SHP77 (cell line): ENCODE measurements at regions not wholly inside any gene's neighbourhood (a gene's known extent, or its start where the extent isn't known, plus 50 kb on each side); places are given as distances from the start of the nearest gene placed in this dataset.

Experiments used
- DNase-seq, 2 experiments: peaks; one replicate each; lab custom pipeline; 2025; lab: John Stamatoyannopoulos, UW

DNA sequence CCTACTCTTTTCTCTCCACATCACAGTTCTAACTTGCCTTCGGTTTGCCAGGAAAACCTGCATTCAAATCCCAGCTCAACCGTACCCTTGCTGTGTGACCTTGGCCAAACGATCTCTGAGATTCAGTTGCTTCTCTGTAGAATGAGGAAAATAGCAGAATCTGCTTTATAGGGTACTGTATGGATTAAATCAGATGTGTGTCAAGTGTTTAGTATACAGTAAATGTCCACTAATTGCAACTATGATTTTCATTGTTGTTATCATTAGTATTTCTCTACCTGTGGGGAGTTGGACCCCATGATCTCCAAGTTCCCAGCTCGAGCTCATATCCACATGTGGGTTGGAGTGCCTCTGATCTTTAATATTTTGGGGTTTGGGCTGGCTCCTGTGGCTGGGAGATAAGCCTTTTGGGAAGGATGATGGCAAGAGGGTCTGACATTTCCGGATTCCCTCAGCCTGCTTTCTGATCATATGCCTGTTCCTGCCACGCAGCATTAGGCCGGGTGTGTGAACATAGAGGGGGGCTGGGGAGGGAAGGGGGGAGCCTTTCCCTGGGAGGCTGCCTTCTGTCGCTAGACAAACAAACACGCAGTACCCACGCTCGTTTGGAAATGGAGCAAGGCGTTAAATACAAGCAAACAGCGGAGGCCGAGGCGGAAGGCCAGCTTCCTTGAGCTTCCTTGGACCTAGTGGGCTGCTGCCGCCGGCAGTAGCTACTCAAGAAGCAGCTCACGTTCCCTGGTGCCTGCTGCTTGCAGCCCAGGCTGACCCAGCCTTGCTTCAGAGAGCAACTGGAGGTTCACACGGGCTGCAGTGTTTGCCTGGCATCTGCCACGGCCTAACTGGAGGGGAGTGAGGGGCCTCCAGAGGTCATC, 213.5 kb upstream of the LHX5 start:
- DNase-seq = peak; percentile 32 to 33

DNA sequence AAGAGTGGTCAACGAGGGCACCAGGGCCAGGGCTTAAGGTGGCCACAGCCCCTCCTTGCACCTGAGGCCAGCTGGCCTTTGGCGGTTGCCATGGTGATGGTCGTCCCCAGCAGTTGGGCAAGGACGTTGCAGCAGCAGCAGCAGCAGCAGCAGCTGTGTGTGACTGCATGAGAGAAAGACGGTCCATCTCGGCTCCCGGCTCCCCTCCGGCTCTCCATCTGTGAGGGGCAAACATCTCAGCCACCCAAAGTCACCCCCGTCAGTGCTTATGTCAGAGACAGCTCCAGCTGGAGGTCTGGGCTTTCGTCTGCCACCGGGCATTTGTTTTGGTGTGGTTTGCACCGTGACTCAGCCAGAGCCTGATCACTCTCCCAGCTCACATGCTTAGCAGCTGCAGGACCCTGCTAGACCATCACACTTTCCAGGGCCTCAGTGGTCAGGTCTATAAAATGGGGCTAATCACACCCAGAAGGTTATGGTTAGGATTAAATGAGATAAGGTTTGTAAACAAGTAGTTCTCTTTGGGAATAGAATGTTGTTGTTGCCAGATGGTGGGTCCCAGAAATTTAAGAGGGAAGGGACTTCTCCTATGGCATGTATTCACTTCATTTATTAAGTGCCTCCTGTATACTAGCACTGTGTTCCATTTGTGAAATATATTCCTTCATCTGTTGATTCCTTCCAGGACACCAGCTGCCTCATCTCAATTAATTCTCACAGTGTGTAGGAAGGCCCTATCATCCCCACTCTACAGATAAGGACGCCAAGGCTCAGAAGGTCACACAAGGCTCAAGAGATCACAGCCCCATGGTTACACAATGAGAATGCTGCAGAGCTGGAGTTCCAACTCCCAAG, 212.6 kb upstream of the LHX5 start:
- DNase-seq = peak; percentile 91 to 96

DNA sequence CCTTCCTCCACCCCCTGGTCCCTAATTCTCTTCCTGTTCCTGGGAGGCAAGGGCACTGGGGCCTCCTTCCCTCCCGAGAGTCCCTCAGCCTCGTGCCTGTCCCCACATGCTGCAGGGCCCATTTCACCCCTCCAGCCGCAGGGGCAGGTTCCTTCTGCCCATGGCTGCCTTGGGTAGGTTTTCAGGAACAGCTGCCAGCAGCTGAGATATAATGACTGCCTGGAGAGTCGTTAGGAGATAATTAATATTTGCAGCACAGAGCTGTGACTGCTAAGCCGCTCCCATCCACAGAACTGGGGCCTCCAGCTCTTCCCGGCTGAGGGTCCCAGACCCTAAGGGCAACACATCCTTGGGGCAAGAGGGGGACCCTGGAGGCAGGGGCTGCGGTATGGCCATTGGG, 211.9 kb upstream of the LHX5 start:
- DNase-seq = peak; percentile 23 to 41

DNA sequence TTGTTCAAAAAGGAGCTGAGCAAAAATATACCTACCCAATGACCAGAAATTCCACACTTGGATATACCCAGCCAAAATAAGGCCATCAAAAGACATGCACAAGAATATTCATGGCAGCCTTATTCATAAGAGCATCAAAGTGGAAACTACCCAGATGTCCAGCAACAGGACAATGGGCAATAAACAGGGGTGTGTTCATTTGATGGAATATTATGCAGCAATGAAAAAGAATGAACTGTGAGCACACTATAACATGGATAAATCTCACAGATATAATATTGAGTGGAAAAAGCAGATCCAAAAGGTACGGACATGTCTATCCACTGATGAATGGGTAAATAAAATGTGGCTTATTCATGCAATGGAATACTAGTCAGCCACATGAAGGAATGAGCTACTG, 209.2 kb upstream of the LHX5 start:
- no peak for DNase-seq

DNA sequence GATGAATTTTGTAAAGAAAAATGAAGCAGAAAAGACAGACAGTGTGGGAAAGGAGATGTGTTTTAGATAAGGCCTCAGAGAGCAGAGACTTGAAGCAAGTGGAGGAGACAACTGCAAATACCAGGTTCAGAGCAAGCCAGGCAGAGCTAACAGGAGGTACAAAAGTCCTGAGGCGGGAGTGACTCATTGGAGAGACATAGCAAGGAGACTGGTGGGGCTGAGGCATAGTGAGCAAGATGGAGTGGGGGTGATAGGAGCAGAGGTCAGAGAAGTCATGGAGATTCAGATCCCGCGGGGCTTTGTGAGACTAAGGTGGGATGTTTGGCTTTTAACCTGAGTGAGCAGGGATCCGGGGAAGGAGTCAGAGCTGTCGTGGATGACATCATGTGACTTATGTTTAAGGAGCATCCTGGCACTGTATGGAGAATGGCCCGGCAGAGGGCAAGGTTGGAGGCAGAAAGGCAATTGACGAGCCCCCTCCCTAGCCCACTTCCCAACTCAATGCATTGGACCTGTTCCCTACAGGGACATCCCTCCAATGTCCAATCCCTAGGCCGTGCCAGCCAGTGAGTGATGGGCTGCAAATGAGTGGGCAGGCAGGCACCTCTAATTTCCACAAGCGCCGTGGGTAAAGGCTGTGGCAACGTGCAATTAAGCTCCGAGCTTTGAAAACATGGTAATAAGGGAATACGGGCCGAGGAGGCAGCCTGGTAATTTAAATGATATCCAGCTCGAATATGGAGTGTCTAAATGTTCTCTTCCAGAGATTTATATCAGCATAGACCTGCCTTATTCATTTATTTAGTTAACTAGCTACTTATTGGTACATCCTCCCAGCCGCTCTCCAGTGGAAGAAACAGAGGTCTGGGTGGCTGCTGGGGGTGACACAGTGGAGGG, 206.8 kb upstream of the LHX5 start:
- DNase-seq = no peak

DNA sequence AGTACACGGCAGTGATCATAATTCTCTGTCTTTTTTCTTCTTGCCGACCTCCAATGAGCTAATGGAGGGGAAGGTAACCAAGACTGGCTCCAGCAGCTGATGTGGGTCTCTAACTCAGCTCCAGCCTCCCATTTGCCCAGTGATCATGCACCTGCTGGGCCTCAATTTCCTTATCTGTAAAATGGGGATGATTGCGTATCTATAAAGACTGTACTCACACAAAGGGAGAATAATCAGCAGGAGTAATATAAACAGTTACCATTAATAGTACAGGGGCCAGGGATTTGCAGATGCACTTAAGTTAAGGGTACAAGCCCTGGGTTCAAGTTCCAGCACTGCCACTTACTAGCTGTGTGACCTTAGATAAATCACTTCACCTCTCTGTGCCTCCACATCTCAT, 204.9 kb upstream of the LHX5 start:
- DNase-seq = no peak

DNA sequence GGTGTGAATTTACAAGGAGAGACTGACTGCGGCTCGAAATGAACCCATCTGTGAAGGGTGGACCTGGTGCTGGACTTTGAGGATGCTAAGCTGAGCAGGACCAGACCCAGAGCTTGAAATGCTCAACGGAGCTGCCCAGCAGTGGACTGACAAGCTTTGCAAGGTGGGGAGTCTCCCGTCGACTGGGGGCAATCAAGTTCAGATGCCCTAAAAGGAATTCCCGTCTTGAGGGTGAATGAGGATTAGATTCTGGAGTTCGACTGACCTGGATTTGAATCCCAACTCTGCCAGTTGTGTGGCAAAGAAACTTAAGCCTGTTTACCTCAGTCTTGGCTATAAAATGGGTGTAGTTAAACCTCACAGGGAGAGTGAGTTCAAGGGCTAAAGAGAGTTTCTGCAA, 204.4 kb upstream of the LHX5 start:
- no peak for DNase-seq

DNA sequence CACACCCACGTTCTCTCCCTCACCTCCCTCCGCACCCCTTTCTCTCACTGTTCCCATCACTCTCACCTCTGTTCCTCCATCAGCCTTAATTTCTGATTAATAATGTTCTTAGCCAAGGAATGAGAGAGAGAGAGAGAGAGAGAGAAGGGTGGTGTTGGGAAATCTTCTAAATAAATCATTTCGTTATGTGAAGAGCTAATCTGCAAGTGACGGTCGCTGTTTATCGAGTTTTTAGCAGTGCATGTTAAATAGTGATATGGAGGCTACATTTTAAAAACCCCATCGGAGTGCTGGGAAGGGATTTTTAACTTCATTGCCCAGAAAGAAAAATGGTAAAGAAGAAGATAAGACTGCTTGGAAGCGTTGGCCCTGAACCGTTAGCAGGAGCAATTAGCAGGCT, 203.3 kb upstream of the LHX5 start:
- DNase-seq = no peak

DNA sequence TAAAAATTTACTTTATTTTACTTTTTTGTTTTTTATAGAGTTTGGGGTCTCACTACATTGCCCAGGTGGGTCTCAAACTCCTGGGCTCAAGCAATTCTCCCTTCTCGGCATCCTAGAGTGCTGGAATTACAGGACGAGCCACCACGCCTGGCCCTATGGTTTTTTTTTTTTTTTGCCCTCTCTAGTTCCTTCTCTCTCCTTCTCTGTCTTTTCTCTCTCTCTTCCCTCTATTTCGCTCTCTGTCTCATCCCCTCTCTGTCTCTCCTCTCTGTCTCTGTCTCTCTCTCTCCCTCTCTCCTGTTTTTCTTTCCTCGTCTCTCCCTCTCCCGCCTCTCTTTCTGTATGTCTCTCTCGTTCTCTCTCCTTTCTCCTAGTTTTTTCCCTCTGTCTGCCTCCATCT, 202.6 kb upstream of the LHX5 start:
- no peak for DNase-seq

DNA sequence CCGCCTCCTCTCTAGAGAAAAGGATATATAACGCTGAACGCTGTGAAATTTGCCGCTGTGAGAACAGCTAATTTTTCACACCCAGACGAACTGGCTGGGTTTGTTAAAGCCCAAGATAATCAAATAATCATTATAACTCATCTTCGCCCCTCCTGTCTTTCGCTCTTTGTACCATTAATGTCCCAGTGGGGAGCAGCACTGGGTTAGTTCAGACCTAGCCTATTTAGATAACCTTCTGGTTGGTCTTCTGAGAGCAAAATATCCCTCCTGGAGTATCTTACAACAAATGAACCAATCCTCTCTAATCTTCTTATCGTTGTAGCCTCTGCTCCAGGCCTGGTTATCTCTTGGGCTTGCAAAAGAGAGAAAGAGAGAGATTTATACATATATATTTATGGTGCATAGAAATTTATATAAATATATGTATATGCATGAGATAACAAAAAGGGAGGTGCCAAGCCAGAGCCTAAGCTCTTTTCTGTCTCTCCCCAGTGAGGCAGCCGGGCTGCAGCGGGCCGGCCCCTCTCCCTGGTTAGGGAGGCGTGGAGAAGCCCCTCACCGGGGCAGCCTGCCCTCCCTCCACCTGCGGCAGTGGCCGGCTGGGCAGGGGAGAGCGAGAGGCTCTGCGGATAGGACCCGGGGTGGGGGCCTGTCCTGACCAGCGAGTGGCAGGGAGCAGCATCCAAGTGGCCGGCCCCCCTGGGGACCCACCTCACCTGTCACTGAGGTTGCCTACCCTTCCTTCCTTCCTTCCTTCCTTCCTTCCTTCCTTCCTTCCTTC, 202.0 kb upstream of the LHX5 start:
- DNase-seq = no peak

DNA sequence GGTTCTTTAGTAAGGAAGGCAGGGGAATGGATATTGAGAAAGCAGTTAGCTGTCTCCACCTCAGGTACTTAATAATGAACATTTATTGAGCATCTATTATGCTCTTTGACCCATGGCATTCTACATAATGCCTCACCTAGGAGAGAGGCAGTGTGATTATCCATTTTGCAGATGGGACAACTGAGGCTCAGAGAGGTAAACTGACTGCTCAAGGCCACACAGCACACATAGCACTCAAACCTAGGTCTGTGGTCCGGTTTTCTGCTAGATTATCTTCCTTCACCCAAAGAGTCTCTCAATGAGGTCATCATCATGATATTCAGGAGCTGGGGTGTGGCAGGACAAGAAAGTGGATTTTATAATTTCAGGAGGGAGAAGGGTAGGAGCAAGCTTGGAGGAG, 199.1 kb upstream of the LHX5 start:
- no peak for DNase-seq

DNA sequence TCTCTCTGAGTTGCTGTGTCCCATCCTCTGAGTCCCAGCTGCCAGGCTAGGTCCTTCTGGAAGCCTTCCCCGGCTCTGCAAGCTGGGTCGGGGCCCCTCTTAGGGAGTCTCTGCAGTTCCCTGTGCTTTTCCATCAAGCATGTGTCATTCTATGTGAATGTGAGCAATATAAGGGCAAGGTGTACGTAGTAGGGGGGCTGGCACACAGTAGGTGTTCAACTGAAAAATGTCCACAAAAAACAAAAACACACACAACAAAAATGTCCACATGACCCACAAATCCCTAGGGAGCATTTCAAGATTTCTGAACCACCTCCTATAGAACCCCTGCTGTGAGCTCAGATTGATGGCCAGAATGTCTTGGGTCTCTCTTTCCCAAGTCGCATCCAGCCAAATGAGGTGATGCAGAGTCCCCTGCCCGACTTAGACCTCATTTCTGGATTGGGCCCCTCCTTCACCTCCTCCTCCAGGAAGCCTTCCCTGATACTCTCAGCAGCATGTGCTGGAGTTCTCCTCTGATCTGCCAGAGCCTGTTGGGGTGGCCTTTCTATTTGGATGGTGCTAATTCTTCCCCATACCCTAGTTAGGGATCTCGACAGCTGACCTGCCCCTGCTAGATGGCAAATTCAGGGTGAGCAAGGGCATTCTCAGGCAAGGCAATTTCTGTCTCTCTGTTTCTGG, 196.1 kb upstream of the LHX5 start:
- no peak for DNase-seq

DNA sequence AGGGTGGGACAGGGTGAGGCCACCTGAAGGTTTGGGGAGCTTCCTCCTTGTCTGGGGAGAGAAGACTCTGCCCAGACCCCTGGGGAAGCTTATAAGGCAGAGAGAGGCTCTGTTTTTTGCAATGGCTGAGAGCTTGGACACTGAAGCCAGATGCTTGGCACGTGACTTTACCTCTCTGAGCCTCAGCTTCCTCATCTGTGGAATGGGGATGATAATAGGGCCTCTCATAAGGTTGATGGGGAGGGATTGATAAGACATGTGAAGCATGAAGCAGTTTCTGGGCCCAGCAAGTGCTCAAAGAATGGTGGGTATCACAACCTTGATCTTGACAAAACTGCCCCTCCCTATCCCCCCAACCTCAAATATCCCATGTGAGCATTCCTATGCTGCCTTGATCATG, 195.4 kb upstream of the LHX5 start:
- no peak for DNase-seq

DNA sequence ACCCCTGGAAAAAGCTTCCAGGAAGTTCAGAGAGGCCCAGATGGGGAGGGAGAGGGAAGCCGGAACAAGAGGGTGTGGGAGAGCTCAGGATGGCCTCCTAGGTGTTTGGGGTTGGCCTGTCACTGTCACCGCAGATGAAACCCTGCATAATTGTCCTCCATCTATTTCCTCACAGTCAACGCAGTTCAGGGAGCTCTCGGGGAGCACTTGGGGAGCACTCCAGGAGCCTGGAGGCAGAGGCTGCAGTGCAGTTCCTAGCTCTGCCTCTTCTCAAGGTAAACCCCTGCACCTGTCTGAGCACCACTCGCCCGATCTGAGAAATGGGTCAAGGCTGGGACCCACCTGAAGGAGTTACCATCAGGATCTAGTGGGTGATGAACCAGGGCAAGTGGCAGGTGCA, 194.6 kb upstream of the LHX5 start:
- no peak for DNase-seq

DNA sequence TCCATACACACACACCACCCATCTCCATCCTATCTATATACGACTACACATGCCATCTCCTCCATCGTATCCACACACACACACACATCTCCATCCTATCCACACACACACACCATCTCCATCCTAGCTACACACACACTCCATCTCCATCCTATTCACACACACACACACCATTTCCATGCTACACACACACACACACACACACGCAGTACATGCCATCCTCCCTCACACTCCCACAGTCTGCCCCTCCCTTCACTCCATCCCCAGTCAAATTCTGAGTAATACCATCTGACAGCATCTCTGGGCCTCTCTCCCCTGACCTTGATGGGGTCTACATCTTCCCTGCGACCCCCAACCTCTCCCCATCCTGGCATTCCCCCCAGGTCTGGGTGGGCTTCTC, 193.8 kb upstream of the LHX5 start:
- no peak for DNase-seq

DNA sequence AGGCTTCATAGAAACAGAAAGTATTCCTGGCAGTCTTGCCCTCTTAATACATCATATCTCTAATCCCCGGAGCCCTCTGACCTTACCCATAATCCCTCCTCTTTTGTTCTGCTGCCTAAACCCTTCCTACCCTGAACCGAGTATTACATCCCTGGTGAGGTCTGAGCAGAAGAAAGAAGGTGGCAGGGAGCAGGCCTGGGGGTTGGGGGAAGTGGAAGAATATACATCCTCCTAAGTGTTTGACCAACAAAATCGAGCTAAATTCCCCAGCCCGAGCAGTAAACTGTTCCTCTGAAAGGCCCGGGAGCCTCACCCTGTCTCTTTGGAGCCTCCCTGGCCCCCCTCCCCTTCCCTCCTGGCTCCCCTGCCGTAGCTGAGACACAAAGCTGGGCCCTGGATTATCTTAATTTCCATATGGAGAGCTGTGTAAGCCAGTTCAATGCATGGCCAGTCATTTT, 192.6 kb upstream of the LHX5 start:
- DNase-seq = no peak

DNA sequence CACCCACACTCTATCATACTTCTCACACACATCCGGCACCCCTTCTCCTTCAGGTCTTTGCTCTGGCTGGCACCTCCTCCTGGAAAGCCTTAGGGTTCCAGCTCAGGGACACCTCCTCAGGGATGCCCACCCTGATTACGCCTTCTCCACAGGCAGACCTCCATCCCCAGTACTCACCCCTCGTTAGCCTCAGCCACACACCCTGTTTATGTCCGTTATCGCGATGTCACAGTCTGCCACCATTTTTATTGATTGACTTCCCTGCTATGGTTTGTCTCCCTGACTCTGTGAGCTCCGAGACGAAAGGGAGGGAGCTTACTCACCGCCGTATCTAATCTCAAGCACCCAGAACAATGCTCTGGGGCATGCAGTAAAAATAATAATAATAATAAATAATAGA, 191.7 kb upstream of the LHX5 start:
- no peak for DNase-seq

DNA sequence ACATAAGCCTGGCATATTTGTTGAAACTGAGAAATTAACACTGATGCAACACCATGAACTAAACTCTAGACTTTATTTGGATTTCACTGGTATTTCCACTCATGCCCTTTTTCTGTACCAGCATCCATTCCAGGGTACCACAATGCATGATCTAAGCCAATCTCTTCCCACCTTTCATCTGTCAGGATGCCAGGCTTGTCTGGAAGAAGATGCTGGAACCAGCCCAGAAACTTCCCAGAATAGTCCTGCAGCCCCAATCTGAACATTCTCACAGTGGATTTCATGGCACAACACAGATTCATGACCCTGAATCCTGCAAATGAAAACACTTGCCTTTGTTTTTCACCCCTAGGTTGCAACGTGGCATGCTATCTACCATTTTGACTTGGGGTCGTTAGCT, 189.3 kb upstream of the LHX5 start:
- no peak for DNase-seq

DNA sequence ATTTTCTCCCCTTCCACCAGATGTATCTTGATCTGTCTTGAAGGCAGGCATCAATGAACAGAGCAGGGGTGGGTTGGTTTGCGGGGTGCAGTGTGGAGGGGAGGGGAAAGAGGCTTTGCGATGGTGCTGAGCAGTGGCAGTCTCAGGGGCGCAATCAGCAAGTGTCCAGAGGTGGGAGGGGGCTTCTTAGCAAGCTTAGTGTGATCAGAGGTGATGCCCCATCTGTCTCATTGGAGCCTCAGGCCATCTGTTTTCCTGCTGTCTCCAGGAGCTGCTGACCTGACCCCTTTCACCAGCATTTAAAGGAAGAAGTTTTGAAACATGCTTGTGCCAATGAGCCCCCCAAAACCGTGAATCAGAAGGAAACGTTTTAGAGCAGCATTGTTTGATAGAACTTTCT, 187.7 kb upstream of the LHX5 start:
- DNase-seq = no peak

DNA sequence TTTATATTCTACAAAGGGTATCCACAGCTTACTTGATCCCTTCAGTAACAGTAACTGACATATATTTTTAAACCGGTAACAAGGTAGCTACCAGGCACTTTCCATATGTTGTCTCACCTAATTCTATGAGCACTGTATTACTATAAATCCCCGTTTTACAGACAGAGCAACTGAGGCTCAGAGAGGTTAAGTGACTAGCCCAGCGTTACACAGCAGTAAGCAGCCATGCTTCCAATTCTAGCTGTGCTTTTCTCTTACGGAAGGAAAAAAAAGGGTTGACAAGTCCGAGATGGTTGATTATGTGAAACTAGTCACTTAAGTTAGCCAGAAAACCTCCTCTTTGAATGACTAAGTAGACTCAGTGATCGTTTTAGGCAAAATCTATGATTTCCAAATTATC, 187.3 kb upstream of the LHX5 start:
- DNase-seq = no peak
